ENCODE measurements at regions not wholly inside any gene's neighbourhood (a gene's known extent, or its start where the extent isn't known, plus 50 kb on each side); places are given as distances from the start of the nearest gene placed in this dataset.

- no peak for TF ChIP-seq CTCF (IDR thresholded peaks at IDR 0.05; ENCODE audit: insufficient read depth, low read depth, low read length, missing control alignments)
- DNase-seq (ENCODE audit: low read depth), result no peak
- H3K4me3 ChIP-seq (ENCODE audit: low read length), result no peak overlapping the region
These were observed 90.5 kb downstream of the ENGASE start for GRCh38 chr17:79164913-79165695.

- no peak for TF ChIP-seq CTCF (IDR thresholded peaks at IDR 0.05; ENCODE audit: insufficient read depth, low read depth, low read length, missing control alignments)
- H3K4me3 ChIP-seq (ENCODE audit: low read length), result no peak overlapping the region
These were observed 89.8 kb downstream of the ENGASE start for GRCh38 chr17:79164408-79164807.

GRCh38 chr17:79163071-79163470, 88.4 kb downstream of the ENGASE start:
- TF ChIP-seq CTCF (IDR thresholded peaks at IDR 0.05; ENCODE audit: insufficient read depth, low read depth, low read length, missing control alignments), result no peak
- no peak for DNase-seq (ENCODE audit: low read depth)

More at GRCh38 chr17:79164408-79164807, 89.8 kb downstream of the ENGASE start:
- DNase-seq (ENCODE audit: low read depth), result no peak

GRCh38 chr17:79162012-79162963, 87.7 kb downstream of the ENGASE start:
- no peak for TF ChIP-seq CTCF (IDR thresholded peaks at IDR 0.05; ENCODE audit: insufficient read depth, low read depth, low read length, missing control alignments)
- DNase-seq (ENCODE audit: low read depth), result no peak
- no peak overlapping the region for H3K4me3 ChIP-seq (ENCODE audit: low read length)

More at GRCh38 chr17:79163071-79163470, 88.4 kb downstream of the ENGASE start:
- no peak overlapping the region for H3K4me3 ChIP-seq (ENCODE audit: low read length)

- TF ChIP-seq CTCF (IDR thresholded peaks at IDR 0.05; ENCODE audit: insufficient read depth, low read depth, low read length, missing control alignments), result no peak
- DNase-seq (ENCODE audit: low read depth), result peak; percentile 2
- no peak overlapping the region for H3K4me3 ChIP-seq (ENCODE audit: low read length)
These were observed 86.5 kb downstream of the ENGASE start for GRCh38 chr17:79160980-79161636.

GRCh38 chr17:79159926-79160325, 85.3 kb downstream of the ENGASE start:
- H3K4me3 ChIP-seq (ENCODE audit: low read length), result no peak overlapping the region
- TF ChIP-seq CTCF (IDR thresholded peaks at IDR 0.05; ENCODE audit: insufficient read depth, low read depth, low read length, missing control alignments), result no peak
- no peak for DNase-seq (ENCODE audit: low read depth)
